GM13976 (cell line): ENCODE measurements at regions not wholly inside any gene's neighbourhood (a gene's known extent, or its start where the extent isn't known, plus 50 kb on each side); places are given as distances from the start of the nearest gene placed in this dataset.
"Not testable (repeated sequence)": the region's sequence is repeated elsewhere in the genome, so short reads cannot be mapped to it uniquely, and the experiment has no call there.

Experiments
- DNase-seq: peaks from one replicate; pipeline ENCODE4 v3.0.0; 2012; ENCODE audit warnings: low spot score
- in situ Hi-C: fragments of 300-500 bp; cut with MboI; formaldehyde crosslinking; loops from one replicate; pipeline ENCODE4 v1.12.0; 2022; ENCODE audit warnings: low sequenced_read_pairs, mixed read lengths, inconsistent platforms; ENCODE audit not compliant: unreplicated experiment
- TF ChIP-seq, protein P1 (sequence below): IDR thresholded peaks from 2 replicates; pipeline ENCODE4 v1.5.1; 2012; ENCODE audit warnings: borderline replicate concordance, mild to moderate bottlenecking; ENCODE audit not compliant: insufficient read depth; ENCODE audit errors: extremely low read depth, missing control alignments, control extremely low read depth

DNA sequence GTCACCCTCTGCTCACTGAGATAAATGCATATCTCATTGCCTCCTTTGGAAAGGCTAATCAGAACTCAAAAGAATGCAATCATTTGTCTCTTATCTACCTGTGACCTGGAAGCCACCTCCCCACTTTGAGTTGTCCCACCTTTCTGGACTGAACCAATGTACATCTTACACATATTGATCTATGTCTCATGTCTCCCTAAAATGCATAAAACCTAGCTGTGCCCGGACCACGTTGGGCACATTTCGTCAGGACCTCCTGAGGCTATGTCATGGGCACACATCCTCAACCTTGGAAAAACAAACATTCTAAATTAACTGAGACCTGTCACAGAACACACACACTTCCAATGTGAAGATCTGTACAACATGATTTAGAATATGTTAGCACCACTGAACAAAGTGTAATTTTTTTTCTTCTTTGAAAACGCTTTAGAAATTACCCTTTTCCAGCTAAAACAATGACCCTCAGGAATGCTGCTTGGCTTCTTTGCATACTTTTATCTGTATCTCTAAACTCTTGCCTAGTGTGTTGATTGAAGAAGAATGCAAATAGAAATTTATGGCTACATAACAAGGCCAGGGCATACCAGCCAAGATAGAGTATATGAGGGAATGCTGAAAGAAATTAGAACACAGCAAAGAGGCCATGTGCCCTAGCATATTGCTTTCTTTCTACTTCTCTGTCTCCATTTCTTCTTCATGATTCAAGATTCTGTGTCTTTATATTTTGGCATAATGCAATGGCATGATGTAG is 84.6 kb upstream of the DST start:
- in situ Hi-C loops, result no loop called here
- TF ChIP-seq, protein P1, sequence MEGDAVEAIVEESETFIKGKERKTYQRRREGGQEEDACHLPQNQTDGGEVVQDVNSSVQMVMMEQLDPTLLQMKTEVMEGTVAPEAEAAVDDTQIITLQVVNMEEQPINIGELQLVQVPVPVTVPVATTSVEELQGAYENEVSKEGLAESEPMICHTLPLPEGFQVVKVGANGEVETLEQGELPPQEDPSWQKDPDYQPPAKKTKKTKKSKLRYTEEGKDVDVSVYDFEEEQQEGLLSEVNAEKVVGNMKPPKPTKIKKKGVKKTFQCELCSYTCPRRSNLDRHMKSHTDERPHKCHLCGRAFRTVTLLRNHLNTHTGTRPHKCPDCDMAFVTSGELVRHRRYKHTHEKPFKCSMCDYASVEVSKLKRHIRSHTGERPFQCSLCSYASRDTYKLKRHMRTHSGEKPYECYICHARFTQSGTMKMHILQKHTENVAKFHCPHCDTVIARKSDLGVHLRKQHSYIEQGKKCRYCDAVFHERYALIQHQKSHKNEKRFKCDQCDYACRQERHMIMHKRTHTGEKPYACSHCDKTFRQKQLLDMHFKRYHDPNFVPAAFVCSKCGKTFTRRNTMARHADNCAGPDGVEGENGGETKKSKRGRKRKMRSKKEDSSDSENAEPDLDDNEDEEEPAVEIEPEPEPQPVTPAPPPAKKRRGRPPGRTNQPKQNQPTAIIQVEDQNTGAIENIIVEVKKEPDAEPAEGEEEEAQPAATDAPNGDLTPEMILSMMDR, result no peak

DNA sequence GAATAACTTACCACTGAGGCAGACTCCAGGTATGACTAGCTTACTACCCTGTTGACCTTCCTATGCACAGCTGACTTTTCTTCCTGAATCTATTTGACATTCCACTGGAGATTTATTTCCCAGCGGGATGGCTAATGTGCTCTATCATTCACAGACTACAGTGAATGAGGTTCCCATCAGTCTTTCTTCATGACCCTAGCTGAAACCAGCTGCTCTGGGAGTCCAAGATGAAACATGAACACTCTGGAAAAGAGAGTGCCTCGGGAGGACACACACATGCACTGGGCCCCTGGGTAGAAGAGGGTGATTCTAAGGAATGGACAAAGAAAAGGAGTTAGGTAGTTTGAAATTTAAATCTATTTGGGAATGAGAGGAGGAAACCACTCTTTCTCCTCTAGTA is 82.6 kb upstream of the DST start:
- no peak for DNase-seq
- TF ChIP-seq, protein P1, result no peak
- in situ Hi-C loops, result no loop called here

More for the DNA sequence above, 84.6 kb upstream of the DST start:
- no peak for DNase-seq

DNA sequence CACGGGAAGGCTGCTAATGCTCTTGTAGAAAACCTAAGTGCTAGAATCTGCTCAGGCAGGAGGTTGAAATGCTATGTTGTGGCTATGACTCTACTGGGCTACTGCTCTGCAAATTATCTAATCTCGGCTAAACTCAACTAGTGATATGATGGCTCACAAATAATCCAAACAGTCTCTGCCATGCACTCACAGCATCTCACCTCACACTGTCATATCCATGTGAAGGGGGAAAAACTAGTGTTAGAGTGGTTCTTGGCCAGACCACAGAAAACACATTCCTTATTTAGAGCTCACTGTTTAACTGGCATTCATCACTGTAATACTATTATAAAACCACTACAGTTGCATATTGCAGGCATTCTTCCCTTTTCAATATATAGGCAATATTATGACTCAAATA is 81.8 kb upstream of the DST start:
- TF ChIP-seq, protein P1, result no peak
- DNase-seq, result no peak
- in situ Hi-C loops, result no loop called here

DNA sequence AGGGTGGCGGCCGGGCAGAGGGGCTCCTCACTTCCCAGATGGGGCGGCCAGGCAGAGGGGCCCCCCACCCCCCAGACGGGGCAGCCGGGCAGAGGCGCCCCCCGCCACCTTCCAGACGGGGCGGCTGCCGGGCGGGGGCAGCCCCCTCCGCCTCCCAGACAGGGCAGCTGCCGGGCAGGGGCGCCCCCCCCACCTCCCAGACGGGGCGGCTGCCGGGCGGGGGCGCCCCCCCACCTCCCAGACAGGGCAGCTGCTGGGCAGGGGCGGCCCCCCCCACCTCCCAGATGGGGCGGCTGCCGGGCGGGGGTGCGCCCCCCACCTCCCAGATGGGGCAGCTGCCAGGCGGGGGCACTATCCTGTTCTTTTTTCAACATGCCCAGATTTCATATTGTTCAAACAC is 78.2 kb upstream of the DST start:
- TF ChIP-seq, protein P1, result no peak
- in situ Hi-C loops, result no loop called here
- no peak for DNase-seq

DNA sequence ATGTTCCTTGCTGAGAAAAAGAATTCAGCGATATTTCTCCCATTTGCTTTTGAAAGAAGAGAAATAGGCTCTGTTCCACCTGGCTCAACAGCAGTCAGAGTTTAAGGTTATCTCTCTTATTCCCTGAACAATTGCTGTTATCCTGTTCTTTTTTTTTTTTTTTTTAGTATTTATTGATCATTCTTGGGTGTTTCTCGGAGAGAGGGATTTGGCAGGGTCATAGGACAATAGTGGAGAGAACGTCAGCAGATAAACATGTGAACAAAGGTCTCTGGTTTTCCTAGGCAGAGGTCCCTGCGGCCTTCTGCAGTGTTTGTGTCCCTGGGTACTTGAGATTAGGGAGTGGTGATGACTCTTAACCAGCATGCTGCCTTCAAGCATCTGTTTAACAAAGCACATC is 77.5 kb upstream of the DST start:
- DNase-seq, in situ Hi-C loops: not testable (repeated sequence)

DNA sequence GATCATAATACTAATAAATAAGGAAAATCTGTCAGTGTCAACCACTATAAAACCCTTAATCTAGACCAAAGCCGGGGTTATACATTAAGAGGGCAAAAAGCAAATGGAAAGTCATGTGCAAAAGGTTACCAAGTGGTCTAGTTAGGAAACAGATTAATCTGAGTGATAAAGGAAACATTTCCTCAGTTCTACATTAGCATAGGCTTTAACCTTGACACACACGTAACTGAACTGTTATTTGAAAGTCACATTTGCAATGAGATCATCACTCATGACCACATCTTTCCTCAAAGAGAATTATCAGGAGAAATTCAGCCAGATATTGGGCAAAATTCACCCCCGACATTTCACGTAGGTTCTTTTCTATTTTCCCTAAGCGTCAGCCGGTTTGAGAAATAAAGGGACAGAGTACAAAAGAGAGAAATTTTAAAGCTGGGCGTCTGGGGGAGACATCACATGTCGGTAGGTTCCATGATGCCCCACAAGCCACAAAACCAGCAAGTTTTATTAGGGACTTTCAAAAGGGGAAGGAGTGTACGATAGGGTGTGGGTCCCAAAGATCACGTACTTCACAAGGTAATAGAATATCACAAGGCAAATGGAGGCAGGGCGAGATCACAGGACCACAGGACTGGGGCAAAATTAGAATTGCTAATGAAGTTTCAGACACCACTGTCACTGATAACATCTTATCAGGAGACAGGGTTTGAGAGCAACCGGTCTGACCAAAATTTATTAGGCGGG is 76.8 kb upstream of the DST start:
- not testable (repeated sequence) for DNase-seq
- in situ Hi-C loops, result loop anchor here (10.0 kb wide), 1 partner anchor 125 kb away; no protein-coding TSS in a partner anchor

DNA sequence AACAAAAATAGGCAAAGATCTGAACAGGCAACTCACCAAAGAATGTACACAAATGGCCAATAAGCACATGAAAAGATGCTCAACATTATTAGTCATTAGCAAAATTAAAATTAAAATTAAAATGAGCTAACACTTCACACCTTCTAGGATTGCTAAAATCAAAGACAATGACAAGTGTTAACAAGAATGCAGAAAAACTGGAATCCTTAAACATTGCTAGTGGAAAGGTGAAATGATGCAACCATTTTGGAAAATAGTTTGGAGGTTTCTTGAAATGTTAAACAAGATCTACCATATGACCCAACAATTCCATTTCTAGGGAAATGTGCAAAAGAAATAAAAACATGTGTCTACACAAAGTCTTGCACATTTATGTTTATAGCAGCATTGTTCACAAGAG is 75.5 kb upstream of the DST start:
- TF ChIP-seq, protein P1, result no peak
- no peak for DNase-seq
- in situ Hi-C loops, result loop anchor here (10.0 kb wide), 1 partner anchor 127 kb away; no protein-coding TSS in a partner anchor
